ENCODE measurements at regions not wholly inside any gene's neighbourhood (a gene's known extent, or its start where the extent isn't known, plus 50 kb on each side); places are given as distances from the start of the nearest gene placed in this dataset.

DNA sequence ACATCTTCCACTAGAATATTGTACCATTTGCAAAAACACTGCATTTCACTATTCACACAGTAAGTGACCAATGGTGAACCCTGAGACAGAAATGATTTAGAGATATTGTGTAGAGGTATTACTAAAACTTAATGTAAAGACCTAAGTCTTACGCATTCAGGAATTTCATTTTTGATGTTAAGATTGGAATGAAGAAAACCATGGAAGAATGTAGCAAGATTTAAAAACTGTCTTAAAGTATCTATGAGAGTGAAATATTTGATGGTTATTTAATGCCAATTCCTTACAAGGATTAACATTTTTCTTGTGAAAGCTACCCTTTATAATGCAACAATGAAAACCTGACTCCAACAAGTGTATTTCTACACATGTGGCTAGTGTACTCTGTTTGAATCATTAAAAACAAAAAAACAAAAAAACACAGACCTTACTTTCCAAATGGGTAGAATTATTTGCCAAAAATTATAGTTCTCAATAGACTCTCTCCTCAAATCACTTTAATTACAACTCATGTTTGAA, 172.0 kb downstream of the NNT start:
- Histone ChIP-seq H3K4me1 (ENCODE audit: control insufficient read depth in 1 of 2, insufficient read depth in 2 of 2, low read length in 2 of 2) (peaks cover 5 to 13% of the 10 kb centered on the region in 2 experiments; a peak in 3 of 4 replicates), H3K9me2 (ENCODE audit: insufficient read depth) (no peaks in the 10 kb centered on the region), H3K4me2 (ENCODE audit: low read length) (no peak overlapping the region), H3K36me3 (ENCODE audit: control insufficient read depth in 1 of 2, insufficient read depth in 2 of 2, low read length in 2 of 2) (no peaks in the 10 kb centered on the region), H3K27me3 (ENCODE audit: insufficient read depth, low read length) (no peaks in the 10 kb centered on the region), H3K79me2 (ENCODE audit: insufficient read depth, low read length) (no peaks in the 10 kb centered on the region), H3K9ac (ENCODE audit: low read length) (no peak overlapping the region), H2AFZ (ENCODE audit: low read depth, low read length, poor library complexity, severe bottlenecking) (no peak overlapping the region), H4K20me1 (ENCODE audit: insufficient read depth) (no peaks in the 10 kb centered on the region), H3K9me3 (ENCODE audit: control insufficient read depth in 1 of 2, insufficient read depth in 1 of 2, low read depth in 1 of 2, low read length in 2 of 2) (no peaks in the 10 kb centered on the region), H3K27ac (ENCODE audit: low read depth, low read length) (no peak overlapping the region), H3K4me3 (replicated peaks in 1 of 2; ENCODE audit: low read depth in 1 of 2, low read length in 2 of 2) (no peak overlapping the region)
- ATAC-seq = no peak
- BruUV-seq (replicated peaks) = no TSS peak
- DNase-seq (ENCODE audit: low read depth, low spot score) = no peak
- RAD21 ChIA-PET (ENCODE audit: low non-redundant PET in 1 of 2, low total read pairs in 2 of 2, uncharacterized antibody in 2 of 2, unreplicated experiment in 2 of 2) = no interaction called here
- TF ChIP-seq FOSL1 (IDR thresholded peaks at IDR 0.05; ENCODE audit: low read depth) (no peak), CTCF (IDR thresholded peaks at IDR 0.05 in 2 of 3, conservative IDR thresholded peaks at IDR 0.05 in 1 of 3; ENCODE audit: borderline replicate concordance in 1 of 3, insufficient read depth in 1 of 3, low read depth in 2 of 3, low read length in 2 of 3) (no peak), EZH2phosphoT487 (IDR thresholded peaks at IDR 0.05; ENCODE audit: borderline replicate concordance) (no peak), TCF7L2 (IDR thresholded peaks at IDR 0.05; ENCODE audit: borderline replicate concordance, extremely low read depth, insufficient read depth, insufficient read length) (no peak), YY1 (IDR thresholded peaks at IDR 0.05; ENCODE audit: extremely low read depth, insufficient replicate concordance, low read depth, low read length) (no peak), EGR1 (IDR thresholded peaks at IDR 0.05; ENCODE audit: low read depth) (no peak), SP1 (IDR thresholded peaks at IDR 0.05; ENCODE audit: low read depth) (no peak), POLR2AphosphoS5 (IDR thresholded peaks at IDR 0.05; ENCODE audit: low read depth, low read length) (no peak), EZH2 (IDR thresholded peaks at IDR 0.05) (no peak), SRF (IDR thresholded peaks at IDR 0.05; ENCODE audit: low read depth) (no peak), JUND (IDR thresholded peaks at IDR 0.05) (no peak), ELF1 (IDR thresholded peaks at IDR 0.05; ENCODE audit: borderline replicate concordance, low read depth) (no peak), POLR2A (IDR thresholded peaks at IDR 0.05; ENCODE audit: borderline replicate concordance, extremely low read depth, insufficient read depth, insufficient read length) (no peak), ZNF274 (IDR thresholded peaks at IDR 0.05; ENCODE audit: low read depth, low read length) (no peak), SIN3A (IDR thresholded peaks at IDR 0.05; ENCODE audit: low read depth) (no peak), RAD21 (IDR thresholded peaks at IDR 0.05; ENCODE audit: low read depth) (no peak), ZFX (IDR thresholded peaks at IDR 0.05) (no peak)
- TF ChIP-seq, protein P1, sequence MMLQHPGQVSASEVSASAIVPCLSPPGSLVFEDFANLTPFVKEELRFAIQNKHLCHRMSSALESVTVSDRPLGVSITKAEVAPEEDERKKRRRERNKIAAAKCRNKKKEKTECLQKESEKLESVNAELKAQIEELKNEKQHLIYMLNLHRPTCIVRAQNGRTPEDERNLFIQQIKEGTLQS (IDR thresholded peaks at IDR 0.05) = no peak
- TF ChIP-seq, protein P2, sequence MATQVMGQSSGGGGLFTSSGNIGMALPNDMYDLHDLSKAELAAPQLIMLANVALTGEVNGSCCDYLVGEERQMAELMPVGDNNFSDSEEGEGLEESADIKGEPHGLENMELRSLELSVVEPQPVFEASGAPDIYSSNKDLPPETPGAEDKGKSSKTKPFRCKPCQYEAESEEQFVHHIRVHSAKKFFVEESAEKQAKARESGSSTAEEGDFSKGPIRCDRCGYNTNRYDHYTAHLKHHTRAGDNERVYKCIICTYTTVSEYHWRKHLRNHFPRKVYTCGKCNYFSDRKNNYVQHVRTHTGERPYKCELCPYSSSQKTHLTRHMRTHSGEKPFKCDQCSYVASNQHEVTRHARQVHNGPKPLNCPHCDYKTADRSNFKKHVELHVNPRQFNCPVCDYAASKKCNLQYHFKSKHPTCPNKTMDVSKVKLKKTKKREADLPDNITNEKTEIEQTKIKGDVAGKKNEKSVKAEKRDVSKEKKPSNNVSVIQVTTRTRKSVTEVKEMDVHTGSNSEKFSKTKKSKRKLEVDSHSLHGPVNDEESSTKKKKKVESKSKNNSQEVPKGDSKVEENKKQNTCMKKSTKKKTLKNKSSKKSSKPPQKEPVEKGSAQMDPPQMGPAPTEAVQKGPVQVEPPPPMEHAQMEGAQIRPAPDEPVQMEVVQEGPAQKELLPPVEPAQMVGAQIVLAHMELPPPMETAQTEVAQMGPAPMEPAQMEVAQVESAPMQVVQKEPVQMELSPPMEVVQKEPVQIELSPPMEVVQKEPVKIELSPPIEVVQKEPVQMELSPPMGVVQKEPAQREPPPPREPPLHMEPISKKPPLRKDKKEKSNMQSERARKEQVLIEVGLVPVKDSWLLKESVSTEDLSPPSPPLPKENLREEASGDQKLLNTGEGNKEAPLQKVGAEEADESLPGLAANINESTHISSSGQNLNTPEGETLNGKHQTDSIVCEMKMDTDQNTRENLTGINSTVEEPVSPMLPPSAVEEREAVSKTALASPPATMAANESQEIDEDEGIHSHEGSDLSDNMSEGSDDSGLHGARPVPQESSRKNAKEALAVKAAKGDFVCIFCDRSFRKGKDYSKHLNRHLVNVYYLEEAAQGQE (IDR thresholded peaks at IDR 0.05; ENCODE audit: low read depth) = no peak
- POLR2A ChIA-PET = no interaction called here
- CTCF ChIA-PET = no interaction called here
- intact Hi-C loops (cut with micrococcal nuclease) = loop anchor here (5.0 kb wide), 1 partner anchor 1102 kb away; no protein-coding TSS in a partner anchor
